ENCODE measurements at regions not wholly inside any gene's neighbourhood (a gene's known extent, or its start where the extent isn't known, plus 50 kb on each side); places are given as distances from the start of the nearest gene placed in this dataset.
"Not testable (repeated sequence)": the region's sequence is repeated elsewhere in the genome, so short reads cannot be mapped to it uniquely, and the experiment has no call there.

GRCh38 chr1:55801481-55801880 lies 586.3 kb upstream of the USP24 start:
- no peak for DNase-seq

- DNase-seq, result no peak
These were observed 585.3 kb upstream of the USP24 start for GRCh38 chr1:55800503-55800902.

GRCh38 chr1:55793856-55794255 lies 578.7 kb upstream of the USP24 start:
- DNase-seq, result no peak

GRCh38 chr1:55792870-55793269 lies 577.7 kb upstream of the USP24 start:
- no peak for DNase-seq

- no peak for DNase-seq
These were observed 574.3 kb upstream of the USP24 start for GRCh38 chr1:55789466-55789865.

GRCh38 chr1:55786396-55786795 lies 571.2 kb upstream of the USP24 start:
- no peak for DNase-seq

- not testable (repeated sequence) for DNase-seq
These were observed 569.8 kb upstream of the USP24 start for GRCh38 chr1:55784941-55785450.

GRCh38 chr1:55781944-55782482 lies 566.8 kb upstream of the USP24 start:
- DNase-seq, result no peak

- DNase-seq, result no peak
These were observed 565.8 kb upstream of the USP24 start for GRCh38 chr1:55781003-55781402.

GRCh38 chr1:55777545-55777944 lies 562.4 kb upstream of the USP24 start:
- DNase-seq, result no peak

- DNase-seq, result no peak
These were observed 559.8 kb upstream of the USP24 start for GRCh38 chr1:55775007-55775406.

GRCh38 chr1:55774446-55774845 lies 559.3 kb upstream of the USP24 start:
- DNase-seq, result no peak

- DNase-seq, result no peak
These were observed 558.2 kb upstream of the USP24 start for GRCh38 chr1:55773211-55773940.

GRCh38 chr1:55768327-55768952 lies 553.3 kb upstream of the USP24 start:
- no peak for DNase-seq

- no peak for DNase-seq
These were observed 552.0 kb upstream of the USP24 start for GRCh38 chr1:55767171-55767570.

GRCh38 chr1:55765505-55765904 lies 550.3 kb upstream of the USP24 start:
- DNase-seq, result not testable (repeated sequence)

GRCh38 chr1:55751776-55752175 lies 536.6 kb upstream of the USP24 start:
- no peak for DNase-seq

GRCh38 chr1:55750628-55750995 lies 535.4 kb upstream of the USP24 start:
- DNase-seq, result no peak

GRCh38 chr1:55749975-55750627 lies 534.9 kb upstream of the USP24 start:
- no peak for DNase-seq

- DNase-seq, result no peak
These were observed 532.3 kb upstream of the USP24 start for GRCh38 chr1:55747408-55747841.

- DNase-seq, result no peak
These were observed 531.5 kb upstream of the USP24 start for GRCh38 chr1:55746710-55747109.

GRCh38 chr1:55741516-55741915 lies 526.4 kb upstream of the USP24 start:
- DNase-seq, result no peak

GRCh38 chr1:55735106-55735505 lies 519.9 kb upstream of the USP24 start:
- no peak for DNase-seq

- no peak for DNase-seq
These were observed 511.8 kb upstream of the USP24 start for GRCh38 chr1:55726994-55727393.
